Stimulated activated CD4-positive, alpha-beta T cell treated with anti-CD3 and anti-CD28 coated beads, TNF-alpha, amount 100 ng/mL, for 1 hour (primary cell): ENCODE measurements at regions not wholly inside any gene's neighbourhood (a gene's known extent, or its start where the extent isn't known, plus 50 kb on each side); places are given as distances from the start of the nearest gene placed in this dataset.
"Not testable (repeated sequence)": the region's sequence is repeated elsewhere in the genome, so short reads cannot be mapped to it uniquely, and the experiment has no call there.

Experiments
- DNase-seq, 3 donors: peaks; one replicate each; pipeline ENCODE4 v3.0.0-alpha.2; 2020; ENCODE audit warnings: low read depth in 3 of 3, low spot score in 1 of 3

- DNase-seq, result no peak
Observed at GRCh38 chr4:128688846-128689437, 120.6 kb upstream of the JADE1 start.

GRCh38 chr4:128688033-128688721 is 121.3 kb upstream of the JADE1 start:
- no peak for DNase-seq

- no peak for DNase-seq
Observed at GRCh38 chr4:128686810-128687209, 122.7 kb upstream of the JADE1 start.

- DNase-seq, result no peak
Observed at GRCh38 chr4:128686032-128686465, 123.5 kb upstream of the JADE1 start.

- DNase-seq, result no peak
Observed at GRCh38 chr4:128684016-128684415, 125.5 kb upstream of the JADE1 start.

GRCh38 chr4:128682942-128683666 is 126.4 kb upstream of the JADE1 start:
- no peak for DNase-seq

GRCh38 chr4:128676095-128676494 is 133.4 kb upstream of the JADE1 start:
- no peak for DNase-seq

- DNase-seq, result no peak
Observed at GRCh38 chr4:128675083-128675482, 134.4 kb upstream of the JADE1 start.

GRCh38 chr4:128673159-128673558 is 136.3 kb upstream of the JADE1 start:
- not testable (repeated sequence) for DNase-seq

- DNase-seq, result not testable (repeated sequence)
Observed at GRCh38 chr4:128672596-128672995, 136.9 kb upstream of the JADE1 start.

- no peak for DNase-seq
Observed at GRCh38 chr4:128670513-128670912, 139.0 kb upstream of the JADE1 start.

GRCh38 chr4:128668566-128668965 is 140.9 kb upstream of the JADE1 start:
- DNase-seq, result no peak

- DNase-seq, result no peak
Observed at GRCh38 chr4:128665514-128665913, 144.0 kb upstream of the JADE1 start.

GRCh38 chr4:128663325-128663724 is 146.2 kb upstream of the JADE1 start:
- no peak for DNase-seq

- DNase-seq, result no peak
Observed at GRCh38 chr4:128661479-128661878, 148.0 kb upstream of the JADE1 start.

GRCh38 chr4:128660361-128661215 is 148.9 kb upstream of the JADE1 start:
- DNase-seq, result no peak

- DNase-seq, result no peak
Observed at GRCh38 chr4:128658214-128658631, 151.3 kb upstream of the JADE1 start.

GRCh38 chr4:128657638-128658037 is 151.9 kb upstream of the JADE1 start:
- no peak for DNase-seq

- DNase-seq, result no peak
Observed at GRCh38 chr4:128654465-128654864, 155.0 kb upstream of the JADE1 start.

- DNase-seq, result no peak
Observed at GRCh38 chr4:128653527-128654444, 155.7 kb upstream of the JADE1 start.
